ENCODE measurements at regions not wholly inside any gene's neighbourhood (a gene's known extent, or its start where the extent isn't known, plus 50 kb on each side); places are given as distances from the start of the nearest gene placed in this dataset.

GRCh38 chr3:159660326-159660725, 328.3 kb upstream of the IL12A start:
- TF ChIP-seq CTCF (IDR thresholded peaks at IDR 0.05; ENCODE audit: poor library complexity, severe bottlenecking) (no peak), EZH2 (IDR thresholded peaks at IDR 0.05; ENCODE audit: borderline replicate concordance, insufficient read depth, low read length, poor library complexity, severe bottlenecking) (no peak), POLR2AphosphoS5 (IDR thresholded peaks at IDR 0.05) (no peak)

All from neural cell (in vitro differentiated cells).